MCF 10A (cell line): ENCODE measurements at regions not wholly inside any gene's neighbourhood (a gene's known extent, or its start where the extent isn't known, plus 50 kb on each side); places are given as distances from the start of the nearest gene placed in this dataset.

Experiments used
- BruUV-seq: library from RNA; stranded (reverse); fragments of 400-500 nt; replicated peaks from 2 replicates; lab custom pipeline; 2021; lab: Mats Ljungman, UMichigan
- CTCF ChIA-PET: fragments of 300-600 bp; sonication (Branson Sonifier 250); formaldehyde crosslinking; extraction: SDS; loops from one replicate; lab custom pipeline; 2021; ENCODE audit warnings: antibody characterized with exemption, inconsistent platforms; lab: Yijun Ruan, JAX
- POLR2A ChIA-PET: fragments of 300-600, 350-650 bp; sonication (Branson Sonifier 250); formaldehyde crosslinking; extraction: SDS; loops from one replicate; lab custom pipeline; 2020; ENCODE audit warnings: antibody characterized with exemption, inconsistent platforms; lab: Yijun Ruan, JAX
- DNase-seq: peaks from one replicate; pipeline ENCODE4 v3.0.0-alpha.2; 2018; ENCODE audit not compliant: unreplicated experiment
- H3K27ac Mint-ChIP-seq: one replicate; pipeline ENCODE4 v1.8.0; 2022; ENCODE audit warnings: mild to moderate bottlenecking, low read depth, mixed read lengths; ENCODE audit not compliant: unreplicated experiment
- H3K27me3 Mint-ChIP-seq: one replicate; pipeline ENCODE4 v1.8.0; 2022; ENCODE audit warnings: mixed read lengths; ENCODE audit not compliant: insufficient read depth, unreplicated experiment
- H3K36me3 Mint-ChIP-seq: one replicate; pipeline ENCODE4 v1.8.0; 2022; ENCODE audit warnings: mild to moderate bottlenecking, moderate library complexity, mixed read lengths; ENCODE audit not compliant: insufficient read depth, unreplicated experiment
- H3K4me1 Mint-ChIP-seq: one replicate; pipeline ENCODE4 v1.8.0; 2022; ENCODE audit warnings: mixed read lengths; ENCODE audit not compliant: insufficient read depth, unreplicated experiment
- H3K4me3 Mint-ChIP-seq: one replicate; pipeline ENCODE4 v1.8.0; 2022; ENCODE audit warnings: mild to moderate bottlenecking, moderate library complexity, mixed read lengths; ENCODE audit not compliant: unreplicated experiment
- H3K9me3 Mint-ChIP-seq: one replicate; pipeline ENCODE4 v1.8.0; 2022; ENCODE audit warnings: mixed read lengths; ENCODE audit not compliant: unreplicated experiment
- CTCF ChIP-seq: fragments of 200-600 bp; IDR thresholded peaks from one replicate; pipeline ENCODE4 v1.8.0; 2022; ENCODE audit warnings: antibody characterized with exemption, mild to moderate bottlenecking; ENCODE audit not compliant: unreplicated experiment
- intact Hi-C: fragments of 100-400 bp; cut with micrococcal nuclease; formaldehyde crosslinking; loops from 2 replicates; pipeline ENCODE4 v1.14.1; 2022

- H3K9me3 Mint-ChIP-seq: no peaks in the 10 kb centered on the region
- H3K4me3 Mint-ChIP-seq: no peak overlapping the region
- no peaks in the 10 kb centered on the region for H3K27me3 Mint-ChIP-seq
- no peak for DNase-seq
- ChIA-PET CTCF (interaction anchor here (0.6 to 2.8 kb wide), 16 partner anchors 22 to 1965 kb away, joined by 3 to 16 read pairs (median 4); no protein-coding TSS in a partner anchor), POLR2A (interaction anchor here (0.6 kb wide), 1 partner anchor 298 kb away, joined by 5 read pairs; no protein-coding TSS in a partner anchor)
- intact Hi-C loops: no loop called here
- H3K36me3 Mint-ChIP-seq: no peaks in the 10 kb centered on the region
- H3K4me1 Mint-ChIP-seq: peaks cover 13% of the 10 kb centered on the region
- BruUV-seq: no TSS peak
- H3K27ac Mint-ChIP-seq: no peak overlapping the region
- no peak for TF ChIP-seq CTCF
These were observed 75.6 kb upstream of the GRXCR1 start for GRCh38 chr4:42816880-42817400.

- H3K27ac Mint-ChIP-seq: no peak overlapping the region
- ChIA-PET CTCF (interaction anchor here (0.7 to 2.8 kb wide), 4 partner anchors 48 to 1965 kb away, joined by 3 to 16 read pairs (median 3); no protein-coding TSS in a partner anchor), POLR2A (interaction anchor here (0.6 kb wide), 1 partner anchor 297 kb away, joined by 5 read pairs; no protein-coding TSS in a partner anchor)
- H3K36me3 Mint-ChIP-seq: no peaks in the 10 kb centered on the region
- no peaks in the 10 kb centered on the region for H3K9me3 Mint-ChIP-seq
- no TSS peak for BruUV-seq
- peaks cover 13% of the 10 kb centered on the region for H3K4me1 Mint-ChIP-seq
- no peak for DNase-seq
- H3K4me3 Mint-ChIP-seq: no peak overlapping the region
- intact Hi-C loops: no loop called here
- TF ChIP-seq CTCF: no peak
- H3K27me3 Mint-ChIP-seq: no peaks in the 10 kb centered on the region
These were observed 76.2 kb upstream of the GRXCR1 start for GRCh38 chr4:42816189-42816879.

GRCh38 chr4:42809419-42810084, 83.0 kb upstream of the GRXCR1 start:
- H3K27ac Mint-ChIP-seq: no peak overlapping the region
- H3K9me3 Mint-ChIP-seq: no peaks in the 10 kb centered on the region
- H3K4me1 Mint-ChIP-seq: no peaks in the 10 kb centered on the region
- POLR2A ChIA-PET: interaction anchor here (0.6 kb wide), 1 partner anchor 1986 kb away, joined by 3 read pairs; no protein-coding TSS in a partner anchor
- no TSS peak for BruUV-seq
- TF ChIP-seq CTCF: no peak
- CTCF ChIA-PET: no interaction called here
- H3K36me3 Mint-ChIP-seq: no peaks in the 10 kb centered on the region
- no peak for DNase-seq
- H3K27me3 Mint-ChIP-seq: no peaks in the 10 kb centered on the region
- intact Hi-C loops: no loop called here
- no peak overlapping the region for H3K4me3 Mint-ChIP-seq

GRCh38 chr4:42806303-42806835, 86.1 kb upstream of the GRXCR1 start:
- H3K4me3 Mint-ChIP-seq: no peak overlapping the region
- H3K27me3 Mint-ChIP-seq: no peaks in the 10 kb centered on the region
- no peaks in the 10 kb centered on the region for H3K4me1 Mint-ChIP-seq
- ChIA-PET POLR2A (no interaction called here), CTCF (no interaction called here)
- no peaks in the 10 kb centered on the region for H3K36me3 Mint-ChIP-seq
- no peaks in the 10 kb centered on the region for H3K9me3 Mint-ChIP-seq
- DNase-seq: no peak
- intact Hi-C loops: no loop called here
- no peak overlapping the region for H3K27ac Mint-ChIP-seq
- TF ChIP-seq CTCF: no peak
- no TSS peak for BruUV-seq
